ENCODE measurements at regions not wholly inside any gene's neighbourhood (a gene's known extent, or its start where the extent isn't known, plus 50 kb on each side); places are given as distances from the start of the nearest gene placed in this dataset.

GRCh38 chr1:72780212-72780611 lies 497.9 kb upstream of the NEGR1 start:
- no peaks in the 10 kb centered on the region for H3K27me3 ChIP-seq (ENCODE audit: control insufficient read depth, insufficient read depth, low read length)
- POLR2A ChIA-PET, result no interaction called here
- no peak overlapping the region for H3K27ac ChIP-seq (ENCODE audit: low read depth, low read length)
- CTCF ChIA-PET, result no interaction called here
- TF ChIP-seq CTCF (IDR thresholded peaks at IDR 0.05; ENCODE audit: low read depth, low read length), result no peak
- DNase-seq (ENCODE audit: low read depth, low spot score), result no peak
- H3K4me3 ChIP-seq (ENCODE audit: low read depth, low read length), result no peak overlapping the region
- H3K9me3 ChIP-seq (ENCODE audit: control insufficient read depth, insufficient read depth, low read length), result no peaks in the 10 kb centered on the region

- Histone ChIP-seq H3K4me3 (ENCODE audit: low read depth, low read length) (no peak overlapping the region), H3K27ac (ENCODE audit: low read depth, low read length) (no peak overlapping the region), H3K9me3 (ENCODE audit: control insufficient read depth, insufficient read depth, low read length) (no peaks in the 10 kb centered on the region), H3K27me3 (ENCODE audit: control insufficient read depth, insufficient read depth, low read length) (no peaks in the 10 kb centered on the region)
- DNase-seq (ENCODE audit: low read depth, low spot score), result no peak
- ChIA-PET POLR2A (no interaction called here), CTCF (no interaction called here)
- TF ChIP-seq CTCF (IDR thresholded peaks at IDR 0.05; ENCODE audit: low read depth, low read length), result no peak
These were observed 495.6 kb upstream of the NEGR1 start for GRCh38 chr1:72777918-72778317.

- Histone ChIP-seq H3K4me3 (ENCODE audit: low read depth, low read length) (no peak overlapping the region), H3K27ac (ENCODE audit: low read depth, low read length) (no peak overlapping the region), H3K27me3 (ENCODE audit: control insufficient read depth, insufficient read depth, low read length) (no peaks in the 10 kb centered on the region), H3K9me3 (ENCODE audit: control insufficient read depth, insufficient read depth, low read length) (no peaks in the 10 kb centered on the region)
- POLR2A ChIA-PET, result no interaction called here
- CTCF ChIA-PET, result no interaction called here
- no peak for TF ChIP-seq CTCF (IDR thresholded peaks at IDR 0.05; ENCODE audit: low read depth, low read length)
- no peak for DNase-seq (ENCODE audit: low read depth, low spot score)
These were observed 481.1 kb upstream of the NEGR1 start for GRCh38 chr1:72763481-72763880.

GRCh38 chr1:72759486-72759885 lies 477.1 kb upstream of the NEGR1 start:
- TF ChIP-seq CTCF (IDR thresholded peaks at IDR 0.05; ENCODE audit: low read depth, low read length), result no peak
- H3K4me3 ChIP-seq (ENCODE audit: low read depth, low read length), result no peak overlapping the region
- CTCF ChIA-PET, result interaction anchor here (0.6 kb wide), 1 partner anchor 54 kb away, joined by 3 read pairs; no protein-coding TSS in a partner anchor
- no peaks in the 10 kb centered on the region for H3K27me3 ChIP-seq (ENCODE audit: control insufficient read depth, insufficient read depth, low read length)
- POLR2A ChIA-PET, result no interaction called here
- H3K9me3 ChIP-seq (ENCODE audit: control insufficient read depth, insufficient read depth, low read length), result no peaks in the 10 kb centered on the region
- no peak overlapping the region for H3K27ac ChIP-seq (ENCODE audit: low read depth, low read length)
- DNase-seq (ENCODE audit: low read depth, low spot score), result no peak

- ChIA-PET CTCF (no interaction called here), POLR2A (no interaction called here)
- Histone ChIP-seq H3K27ac (ENCODE audit: low read depth, low read length) (no peak overlapping the region), H3K27me3 (ENCODE audit: control insufficient read depth, insufficient read depth, low read length) (no peaks in the 10 kb centered on the region), H3K4me3 (ENCODE audit: low read depth, low read length) (no peak overlapping the region), H3K9me3 (ENCODE audit: control insufficient read depth, insufficient read depth, low read length) (no peaks in the 10 kb centered on the region)
- no peak for DNase-seq (ENCODE audit: low read depth, low spot score)
- TF ChIP-seq CTCF (IDR thresholded peaks at IDR 0.05; ENCODE audit: low read depth, low read length), result no peak
These were observed 475.5 kb upstream of the NEGR1 start for GRCh38 chr1:72757843-72758242.
